Ovary (tissue), 7 donors: ENCODE measurements at regions not wholly inside any gene's neighbourhood (a gene's known extent, or its start where the extent isn't known, plus 50 kb on each side); places are given as distances from the start of the nearest gene placed in this dataset.

Experiments
- DNase-seq, 5 donors: peaks; one replicate each; pipeline ENCODE4 v3.0.0-alpha.2; 2019 to 2020
- H3K27ac ChIP-seq, 2 donors: fragments of 200-600 bp; one replicate each; pipeline versions ENCODE4 v1.5.1 to v1.8.0; 2019 to 2022
- H3K27me3 ChIP-seq: fragments of 200-600 bp; one replicate; pipeline ENCODE4 v1.8.0; 2022
- H3K36me3 ChIP-seq: fragments of 200-600 bp; sonication (generic); one replicate; pipeline ENCODE4 v1.5.1; 2019
- H3K4me1 ChIP-seq: one replicate; pipeline ENCODE4 v1.8.1; 2013; ENCODE audit warnings: mild to moderate bottlenecking, moderate library complexity; ENCODE audit not compliant: insufficient read depth
- H3K4me3 ChIP-seq: fragments of 200-600 bp; sonication (generic); one replicate; pipeline ENCODE4 v1.5.1; 2017
- H3K9me3 ChIP-seq, 2 donors: fragments of 200-600 bp in 1 of 2; sonication (generic) in 1 of 2; one replicate each; pipeline versions ENCODE4 v1.5.1 to v1.8.1; 2013 to 2019; ENCODE audit warnings: mild to moderate bottlenecking in 1 of 2, moderate library complexity in 1 of 2
- CTCF ChIP-seq, 3 donors: fragments of 450-650 bp in 2 of 3; fragments of 200-600 bp in 1 of 3; IDR thresholded peaks; one replicate each; pipeline versions ENCODE4 v1.5.1 to v1.8.0; 2016 to 2022; ENCODE audit warnings: antibody characterized with exemption in 3 of 3, mild to moderate bottlenecking in 1 of 3
- EP300 ChIP-seq: sonication (generic); formaldehyde crosslinking; IDR thresholded peaks from one replicate; pipeline ENCODE4 v1.6.1; 2017; ENCODE audit warnings: antibody characterized with exemption
- POLR2A ChIP-seq: fragments of 450-650 bp; IDR thresholded peaks from one replicate; pipeline ENCODE4 v1.6.1; 2017; ENCODE audit warnings: antibody characterized with exemption, mild to moderate bottlenecking, moderate library complexity
- WGBS, 3 donors: extraction: QIAGEN DNeasy Blood & Tissue Kit in 1 of 3; methylation state at CpG; one replicate each; pipeline versions ENCODE4 v1.1.5 to v1.1.7; 2013 to 2017; 5-methylcytosine and 5-hydroxymethylcytosine counted together
- intact Hi-C, 4 donors: fragments of 100-400 bp; cut with DNase I; formaldehyde crosslinking; loops; one replicate each; pipeline versions ENCODE4 v1.11.0 to v1.15.1; 2022 to 2023
- donor health status: DM: no; HTN: no; CAD: no; lungs with moderate emphysema.
- donor health status: DM: no; HTN: no; CAD: no.
- donor health status: Bipolar disorder and iron deficiency.
- donor health status: DM: no; HTN: no; CAD: no.
- donor health status: DM: yes; HTN: yes; CAD: no.

DNA sequence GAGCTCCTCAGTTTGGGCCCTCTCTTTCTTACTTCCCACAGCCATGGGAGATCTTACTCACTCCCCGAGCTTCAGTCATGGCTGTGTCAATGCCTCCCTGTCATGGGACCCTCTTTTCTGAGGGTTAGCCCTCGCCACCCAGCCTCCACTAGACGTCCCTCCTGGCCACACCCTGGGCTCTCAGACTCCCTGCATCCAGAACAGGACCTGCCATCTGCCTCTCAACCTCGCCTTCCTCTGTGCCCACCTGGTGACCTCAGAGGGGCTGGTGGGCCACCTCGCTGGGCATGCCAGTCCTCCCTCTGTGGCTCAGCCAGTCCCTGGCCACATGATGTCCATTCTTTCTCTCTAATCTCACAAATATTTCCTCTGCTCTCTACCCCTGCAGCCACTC, 54.6 kb upstream of the MED9 start:
- TF ChIP-seq POLR2A (no peak), CTCF (IDR thresholded peaks at IDR 0.05) (no peak), EP300 (no peak)
- intact Hi-C loops, result no loop called here
- Histone ChIP-seq H3K4me1 (no peaks in the 10 kb centered on the region), H3K36me3 (no peaks in the 10 kb centered on the region), H3K27me3 (no peaks in the 10 kb centered on the region), H3K4me3 (no peak overlapping the region), H3K27ac (no peak overlapping the region), H3K9me3 (no peaks in the 10 kb centered on the region)
- 75 to 78% (median 77%) methylated on average over 5 of the region's 5 CpGs for WGBS, 3 donors
- no peak for DNase-seq

DNA sequence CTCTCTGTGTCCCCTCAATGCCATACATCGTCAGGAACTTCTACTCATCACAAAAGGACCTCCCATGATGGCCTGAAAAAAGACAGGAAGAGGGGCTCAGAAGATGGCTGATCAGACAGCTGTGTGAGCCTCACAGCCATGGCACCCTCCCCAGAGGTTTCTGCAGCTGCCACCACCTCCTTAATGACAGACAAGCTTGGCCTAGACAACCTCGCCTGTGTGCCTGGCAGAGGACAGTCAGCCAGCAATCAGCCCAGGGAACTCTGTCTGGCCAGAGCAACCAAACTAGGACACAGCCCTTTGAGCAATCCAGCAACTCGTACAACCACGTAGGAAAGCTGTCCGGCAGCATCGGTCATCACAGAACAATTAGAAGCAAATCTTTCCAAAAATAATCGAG, 54.2 kb upstream of the MED9 start:
- Histone ChIP-seq H3K9me3 (no peaks in the 10 kb centered on the region), H3K27me3 (no peaks in the 10 kb centered on the region)
- 86 to 89% (median 88%) methylated on average over 7 of the region's 7 CpGs for WGBS, 3 donors

DNA sequence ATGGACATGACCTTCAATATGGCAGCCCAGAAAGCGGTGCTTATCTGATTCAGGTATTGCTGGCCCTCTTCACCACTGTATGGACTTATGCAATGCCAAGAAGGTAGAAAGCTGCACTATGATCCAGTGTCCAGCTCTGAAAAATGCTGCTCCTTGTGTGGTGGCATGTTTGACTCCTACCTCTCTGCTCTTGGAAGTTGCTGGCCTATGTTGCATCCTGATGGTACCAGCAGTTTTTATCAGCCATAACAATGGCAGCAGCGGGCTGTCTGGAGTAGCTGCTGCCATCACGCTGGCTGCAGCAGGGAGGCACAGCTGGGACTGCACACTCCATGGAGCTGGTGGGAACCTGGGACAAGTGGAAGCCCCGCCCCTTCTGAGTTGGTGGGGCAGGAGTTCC, 53.1 kb upstream of the MED9 start:
- Histone ChIP-seq H3K9me3 (no peaks in the 10 kb centered on the region), H3K4me3 (no peak overlapping the region), H3K4me1 (no peaks in the 10 kb centered on the region), H3K36me3 (no peaks in the 10 kb centered on the region), H3K27ac (no peak overlapping the region), H3K27me3 (no peaks in the 10 kb centered on the region)
- TF ChIP-seq POLR2A, result no peak
- TF ChIP-seq CTCF (IDR thresholded peaks at IDR 0.05), result no peak
- no peak for TF ChIP-seq EP300
- intact Hi-C loops, result no loop called here
- no peak for DNase-seq
- WGBS, 3 donors, result 77 to 84% (median 81%) methylated on average over 4 of the region's 4 CpGs

More for the DNA sequence above, 54.2 kb upstream of the MED9 start:
- intact Hi-C loops, result no loop called here
- no peak overlapping the region for H3K27ac ChIP-seq
- H3K4me3 ChIP-seq, result no peak overlapping the region
- H3K36me3 ChIP-seq, result no peaks in the 10 kb centered on the region
- DNase-seq, result no peak
- H3K4me1 ChIP-seq, result no peaks in the 10 kb centered on the region
- no peak for TF ChIP-seq POLR2A
- TF ChIP-seq EP300, result no peak
- TF ChIP-seq CTCF (IDR thresholded peaks at IDR 0.05), result no peak

GRCh38 chr17:17424552-17424951, 52.2 kb upstream of the MED9 start:
- Histone ChIP-seq H3K27ac (no peak overlapping the region), H3K36me3 (no peaks in the 10 kb centered on the region), H3K4me1 (no peaks in the 10 kb centered on the region), H3K4me3 (no peak overlapping the region), H3K9me3 (no peaks in the 10 kb centered on the region), H3K27me3 (no peaks in the 10 kb centered on the region)
- no peak for TF ChIP-seq POLR2A
- TF ChIP-seq CTCF (IDR thresholded peaks at IDR 0.05), result no peak
- no peak for TF ChIP-seq EP300
- DNase-seq, result no peak
- WGBS, 3 donors, result 57 to 86% (median 70%) methylated on average over 2 of the region's 2 CpGs
- intact Hi-C loops, result no loop called here

- no peak for TF ChIP-seq POLR2A
- TF ChIP-seq EP300, result no peak
- TF ChIP-seq CTCF (IDR thresholded peaks at IDR 0.05), result no peak
- Histone ChIP-seq H3K9me3 (no peaks in the 10 kb centered on the region), H3K27ac (no peak overlapping the region), H3K27me3 (no peaks in the 10 kb centered on the region), H3K36me3 (no peaks in the 10 kb centered on the region), H3K4me1 (no peaks in the 10 kb centered on the region), H3K4me3 (no peak overlapping the region)
- no peak for DNase-seq
- intact Hi-C loops, result no loop called here
- 94 to 97% (median 96%) methylated on average over 7 of the region's 7 CpGs for WGBS, 3 donors
Observed at GRCh38 chr17:17425005-17425404, 51.8 kb upstream of the MED9 start.
